ENCODE measurements at regions not wholly inside any gene's neighbourhood (a gene's known extent, or its start where the extent isn't known, plus 50 kb on each side); places are given as distances from the start of the nearest gene placed in this dataset.

DNA sequence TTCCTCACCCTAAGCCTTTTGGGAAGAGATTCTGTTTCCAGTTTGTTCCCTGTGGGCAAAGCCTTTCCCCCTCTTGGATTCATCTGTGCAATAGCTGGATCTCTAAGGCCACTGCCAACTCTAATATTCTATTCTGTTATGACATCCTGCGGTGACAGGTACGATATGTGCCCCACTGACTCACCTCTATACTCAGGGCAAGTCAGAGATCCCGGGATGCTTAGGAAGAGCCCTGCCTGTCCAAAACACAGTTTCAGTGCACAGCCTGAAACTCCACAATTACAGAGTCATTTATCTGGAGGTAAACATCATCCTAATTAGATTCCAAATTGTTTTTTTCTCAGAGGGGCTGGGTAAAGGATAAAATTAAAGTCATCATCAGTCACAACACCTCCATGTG is 190.2 kb downstream of the TFCP2L1 start:
- TF ChIP-seq, protein P1, sequence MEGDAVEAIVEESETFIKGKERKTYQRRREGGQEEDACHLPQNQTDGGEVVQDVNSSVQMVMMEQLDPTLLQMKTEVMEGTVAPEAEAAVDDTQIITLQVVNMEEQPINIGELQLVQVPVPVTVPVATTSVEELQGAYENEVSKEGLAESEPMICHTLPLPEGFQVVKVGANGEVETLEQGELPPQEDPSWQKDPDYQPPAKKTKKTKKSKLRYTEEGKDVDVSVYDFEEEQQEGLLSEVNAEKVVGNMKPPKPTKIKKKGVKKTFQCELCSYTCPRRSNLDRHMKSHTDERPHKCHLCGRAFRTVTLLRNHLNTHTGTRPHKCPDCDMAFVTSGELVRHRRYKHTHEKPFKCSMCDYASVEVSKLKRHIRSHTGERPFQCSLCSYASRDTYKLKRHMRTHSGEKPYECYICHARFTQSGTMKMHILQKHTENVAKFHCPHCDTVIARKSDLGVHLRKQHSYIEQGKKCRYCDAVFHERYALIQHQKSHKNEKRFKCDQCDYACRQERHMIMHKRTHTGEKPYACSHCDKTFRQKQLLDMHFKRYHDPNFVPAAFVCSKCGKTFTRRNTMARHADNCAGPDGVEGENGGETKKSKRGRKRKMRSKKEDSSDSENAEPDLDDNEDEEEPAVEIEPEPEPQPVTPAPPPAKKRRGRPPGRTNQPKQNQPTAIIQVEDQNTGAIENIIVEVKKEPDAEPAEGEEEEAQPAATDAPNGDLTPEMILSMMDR (conservative IDR thresholded peaks at IDR 0.05): no peak
- TF ChIP-seq ZFX (IDR thresholded peaks at IDR 0.05): no peak
- H3K27ac ChIP-seq: no peak overlapping the region

DNA sequence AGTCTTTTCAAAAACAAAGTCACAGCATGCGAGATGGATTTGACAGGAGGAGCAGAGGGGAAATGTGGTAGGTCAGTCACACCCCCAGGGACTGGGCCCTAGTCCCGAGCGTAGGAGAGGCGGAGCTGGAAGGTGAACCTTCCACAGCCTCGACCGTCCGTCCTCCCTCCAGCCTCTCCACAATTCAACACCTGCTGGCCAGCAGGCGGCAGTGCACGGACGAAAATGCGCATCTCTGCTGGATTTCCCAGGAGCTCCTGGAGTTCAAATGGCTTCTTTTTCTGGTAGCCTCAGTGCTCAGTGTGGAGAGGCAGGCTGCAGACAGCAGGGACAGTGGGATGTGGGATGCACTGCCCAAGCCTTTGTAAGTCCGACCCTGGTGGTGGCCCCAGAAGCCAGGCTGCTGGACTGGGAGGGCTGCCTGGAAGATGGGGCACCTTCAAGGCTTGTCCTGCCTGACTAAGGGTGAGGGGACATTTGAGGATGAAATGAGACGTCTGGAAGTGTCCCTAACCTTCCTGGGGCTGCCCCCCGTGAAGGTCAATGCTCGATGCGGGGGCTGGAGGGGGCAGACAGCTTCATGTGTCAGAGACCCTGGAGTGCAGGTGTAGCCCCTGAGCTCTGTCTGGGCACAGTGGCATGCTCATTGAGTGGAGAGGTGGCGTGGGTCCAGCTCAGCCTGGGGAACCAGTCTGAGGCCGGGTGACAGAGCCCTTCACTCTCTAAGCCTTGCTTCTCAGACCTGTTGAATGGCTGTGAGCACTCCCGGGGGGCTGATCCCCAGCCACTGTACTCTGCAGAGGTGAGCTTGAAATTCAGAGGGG is 189.5 kb downstream of the TFCP2L1 start:
- no peak for TF ChIP-seq ZFX (IDR thresholded peaks at IDR 0.05)
- TF ChIP-seq, protein P1 (conservative IDR thresholded peaks at IDR 0.05): peak; percentile 89
- no peak overlapping the region for H3K27ac ChIP-seq

DNA sequence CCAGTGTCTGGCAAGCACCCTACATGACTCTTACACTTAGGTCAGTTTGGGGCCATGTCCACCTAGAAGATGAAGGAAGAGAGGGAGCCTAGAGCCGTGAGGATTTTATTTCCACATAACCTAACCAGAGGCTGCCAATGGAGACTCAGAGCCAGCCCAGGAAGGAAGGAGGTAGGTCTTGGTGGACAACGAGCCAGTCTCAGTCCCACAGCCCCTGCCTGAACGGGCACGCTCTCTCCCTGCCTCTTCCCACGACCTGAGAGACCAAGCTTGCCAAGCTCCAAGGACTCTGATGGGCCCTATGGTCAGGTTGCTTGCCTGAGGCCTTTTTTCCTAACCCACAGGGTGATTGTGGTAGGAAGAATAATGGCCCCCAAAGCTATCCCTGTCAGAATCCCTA is 188.4 kb downstream of the TFCP2L1 start:
- TF ChIP-seq, protein P1 (conservative IDR thresholded peaks at IDR 0.05): no peak
- no peak for TF ChIP-seq ZFX (IDR thresholded peaks at IDR 0.05)
- H3K27ac ChIP-seq: no peak overlapping the region

DNA sequence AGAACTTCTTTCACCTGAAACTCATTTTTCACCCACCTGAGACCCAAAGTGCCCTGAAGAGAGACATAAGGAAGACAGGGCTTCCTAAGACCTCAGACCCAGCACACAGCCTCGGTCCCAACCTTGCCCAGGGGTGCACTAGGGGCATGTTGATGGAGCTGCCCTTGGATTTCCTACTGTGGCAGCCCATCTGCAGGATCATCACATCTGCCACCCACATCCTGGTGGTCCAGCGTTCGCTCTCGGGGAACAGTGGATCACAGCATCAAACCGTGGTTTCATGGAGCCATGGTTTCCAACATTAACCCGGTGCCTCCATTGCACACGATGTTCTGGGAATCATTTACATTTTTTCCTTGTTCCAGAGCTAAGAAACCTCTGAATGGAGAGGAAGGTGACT is 186.4 kb downstream of the TFCP2L1 start:
- no peak for TF ChIP-seq ZFX (IDR thresholded peaks at IDR 0.05)
- TF ChIP-seq, protein P1 (conservative IDR thresholded peaks at IDR 0.05): no peak
- H3K27ac ChIP-seq: no peak overlapping the region

DNA sequence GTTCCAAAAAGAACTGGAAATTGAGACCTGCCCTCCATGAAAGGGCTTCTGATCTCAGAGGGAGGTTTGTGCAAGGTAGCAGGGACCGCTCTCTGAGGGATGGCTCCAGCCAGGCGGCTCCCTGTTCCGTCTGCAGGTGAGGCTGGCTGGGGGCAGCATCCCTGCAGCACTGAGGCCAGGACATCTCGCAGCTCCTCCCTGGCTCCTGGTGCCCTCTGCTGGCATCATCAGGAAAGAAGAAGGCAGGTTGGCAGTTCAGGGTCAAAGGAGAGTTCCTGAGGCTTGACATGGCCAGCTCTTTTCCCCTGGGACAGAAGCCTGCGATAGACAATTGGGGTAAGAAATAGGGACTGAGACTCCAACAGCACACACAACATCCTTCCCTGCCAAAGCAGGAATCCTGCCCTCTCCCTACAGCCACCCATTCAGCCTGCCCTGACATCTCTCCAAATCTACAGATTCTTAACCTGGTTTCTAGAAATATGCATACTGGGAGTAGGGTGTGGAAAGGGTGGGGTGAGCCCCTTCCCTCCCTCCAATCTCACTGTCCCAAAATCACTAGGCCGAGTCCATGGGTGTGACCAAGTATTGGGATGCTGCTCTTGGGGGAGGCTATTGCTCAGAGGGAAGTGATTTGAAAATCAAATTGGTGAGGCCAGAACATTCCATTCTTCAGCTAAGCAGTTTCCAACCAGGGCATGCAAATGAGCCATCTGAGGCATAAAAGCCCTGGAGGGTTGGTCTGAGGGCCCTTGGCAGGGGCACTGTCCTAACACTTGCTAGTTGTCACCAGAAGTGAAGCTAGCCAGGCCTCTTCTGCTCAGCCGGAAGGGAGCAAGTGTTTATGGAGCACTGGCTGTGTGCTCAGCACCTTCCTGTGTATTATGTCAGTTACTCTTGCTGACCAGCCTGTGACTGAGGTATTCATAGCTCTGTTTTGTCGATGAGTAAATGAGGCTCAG is 185.4 kb downstream of the TFCP2L1 start:
- TF ChIP-seq, protein P1 (conservative IDR thresholded peaks at IDR 0.05): peak; percentile 77
- TF ChIP-seq ZFX (IDR thresholded peaks at IDR 0.05): no peak
- H3K27ac ChIP-seq: no peak overlapping the region

DNA sequence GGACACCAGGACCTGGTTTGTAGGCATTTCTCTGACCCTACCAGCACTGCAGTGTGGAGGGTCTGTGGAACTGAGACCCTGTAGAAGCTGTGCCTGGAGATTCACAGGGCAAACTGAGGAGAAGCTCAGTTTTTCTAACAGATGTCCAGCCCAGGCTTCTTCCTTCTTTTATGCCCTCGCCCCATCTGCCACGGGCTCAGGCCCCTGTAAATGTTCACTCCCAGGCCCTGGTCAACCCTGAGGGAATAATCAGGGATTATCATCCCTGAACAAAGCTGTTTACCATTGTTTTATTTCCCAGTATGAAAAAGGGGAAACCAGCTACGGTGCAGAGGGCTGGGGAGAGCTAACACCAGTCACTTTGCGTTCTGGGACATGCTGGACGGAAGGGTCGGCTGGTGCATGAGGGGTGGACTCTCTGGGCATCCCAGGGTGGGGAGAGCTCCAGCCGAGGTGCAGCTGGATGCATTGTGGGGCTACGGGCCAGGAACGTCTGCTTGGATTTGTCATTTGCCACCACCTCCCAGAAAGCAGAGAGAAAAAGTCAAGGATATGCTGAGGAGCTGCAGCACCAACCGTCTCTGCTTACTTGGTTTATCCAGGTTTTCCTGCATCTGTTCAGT is 183.8 kb downstream of the TFCP2L1 start:
- no peak overlapping the region for H3K27ac ChIP-seq
- TF ChIP-seq ZFX (IDR thresholded peaks at IDR 0.05): no peak
- TF ChIP-seq, protein P1 (conservative IDR thresholded peaks at IDR 0.05): no peak

Data from C4-2B (cell line).